GM18858 (cell line): ENCODE measurements at regions not wholly inside any gene's neighbourhood (a gene's known extent, or its start where the extent isn't known, plus 50 kb on each side); places are given as distances from the start of the nearest gene placed in this dataset.
"Not testable (repeated sequence)": the region's sequence is repeated elsewhere in the genome, so short reads cannot be mapped to it uniquely, and the experiment has no call there.

Source experiments
- ATAC-seq: cut with Tn5 transposase; IDR thresholded peaks from one replicate; pipeline ENCODE4 v1.9.1; 2021; ENCODE audit not compliant: unreplicated experiment

DNA sequence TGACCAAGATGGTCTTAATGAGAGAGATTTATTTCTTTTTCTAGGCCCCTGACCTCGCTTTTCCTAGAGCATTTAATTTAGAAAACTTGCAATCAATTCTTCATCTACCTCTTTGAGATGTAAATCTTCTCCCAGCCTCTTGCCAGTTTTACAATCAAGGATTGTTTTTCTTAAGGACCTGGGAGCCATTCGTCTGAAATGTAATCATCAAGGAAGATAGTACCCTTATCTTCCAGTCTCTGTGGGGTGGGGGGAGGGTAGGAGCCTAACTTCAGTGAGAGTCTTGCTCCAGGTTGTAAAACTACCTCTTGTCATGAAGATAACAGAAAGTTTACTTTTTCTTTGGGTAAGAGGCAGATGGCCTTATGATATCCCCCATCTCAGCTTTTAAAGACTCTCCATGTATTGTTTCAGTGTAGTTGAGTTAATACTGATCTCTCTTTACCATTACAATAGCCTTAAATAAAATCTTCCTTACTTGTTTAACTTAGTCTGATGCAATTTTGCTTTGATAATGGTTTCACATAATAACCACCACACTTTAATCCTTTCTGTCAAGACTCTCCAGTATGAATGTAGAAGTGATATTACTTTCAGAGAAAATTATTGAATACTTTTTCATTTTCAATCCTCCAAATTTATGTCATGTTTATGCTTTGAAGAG is 110.2 kb upstream of the CPHXL start:
- no peak for ATAC-seq

DNA sequence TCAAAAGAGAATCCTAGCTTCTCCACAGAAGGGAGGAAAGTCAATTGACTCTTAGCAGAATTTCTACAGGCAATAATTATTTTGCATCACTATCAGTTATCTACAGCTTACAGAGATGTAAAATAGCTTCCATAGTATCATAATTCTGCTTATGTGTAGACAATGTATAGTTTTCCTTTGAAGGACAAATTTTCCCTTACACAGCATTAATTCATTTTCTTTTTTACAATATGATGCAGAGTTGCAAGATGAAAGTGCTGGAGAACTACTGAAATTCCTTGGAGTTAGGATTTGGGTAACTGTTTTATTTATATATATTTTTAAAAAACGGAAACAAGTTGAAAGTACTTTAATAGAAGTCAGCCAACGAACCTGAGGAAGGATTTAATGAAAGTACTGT is 111.0 kb upstream of the CPHXL start:
- ATAC-seq = no peak

DNA sequence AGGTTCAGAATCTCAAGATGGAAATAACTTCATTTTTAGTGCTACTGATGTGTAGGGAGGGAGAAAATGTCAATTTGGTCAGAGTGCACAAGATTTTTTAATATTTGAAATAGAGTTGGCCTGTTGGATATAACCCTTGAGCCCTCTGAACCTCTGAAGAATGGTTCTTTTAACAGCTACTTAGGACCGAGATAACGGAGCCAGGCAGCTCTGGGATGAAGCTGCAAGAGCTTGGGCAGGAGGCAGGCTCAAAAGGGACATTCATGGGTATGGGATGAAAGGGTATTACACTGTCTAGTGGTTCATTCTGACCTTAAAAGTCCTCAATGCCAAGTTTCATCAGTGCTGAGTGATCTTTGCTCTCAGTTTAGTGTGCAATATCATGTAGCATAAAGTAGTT is 111.4 kb upstream of the CPHXL start:
- no peak for ATAC-seq

DNA sequence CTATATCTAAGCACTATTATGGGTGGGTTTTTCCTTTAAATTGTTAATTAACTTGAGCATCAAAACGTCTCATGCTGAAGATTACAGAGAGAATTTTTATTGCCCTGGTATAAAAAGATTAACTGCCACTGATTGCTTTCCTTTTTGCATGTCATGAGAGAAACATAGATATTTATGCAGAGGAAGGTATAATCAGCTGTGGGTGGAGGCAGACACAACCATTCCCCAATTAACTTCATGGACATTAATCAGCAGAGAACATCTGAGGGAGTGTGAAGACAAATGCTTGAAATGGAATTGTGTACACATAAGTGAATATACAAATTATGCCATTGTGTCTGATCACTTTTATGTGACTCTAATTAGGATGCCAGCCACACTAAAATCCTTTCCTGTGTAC is 115.2 kb upstream of the CPHXL start:
- ATAC-seq = no peak

DNA sequence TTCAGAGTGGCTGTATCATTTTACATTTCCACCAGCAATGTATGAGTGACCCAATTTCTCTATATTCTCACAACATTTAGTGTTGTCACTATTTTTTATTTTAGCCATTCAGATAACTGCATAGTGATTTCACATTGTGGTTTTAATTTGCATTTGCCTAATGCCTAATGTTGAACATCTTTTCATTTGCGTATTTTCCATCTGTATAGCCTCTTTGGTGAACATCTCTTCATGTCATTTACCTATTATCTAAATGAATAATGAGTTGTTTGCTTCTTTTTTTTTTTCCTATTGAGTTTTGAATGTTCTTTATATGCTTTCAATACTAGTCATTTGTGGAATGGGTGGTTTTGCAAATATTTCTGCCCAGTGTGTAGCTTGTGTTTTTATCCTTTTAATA is 120.9 kb upstream of the CPHXL start:
- no peak for ATAC-seq

DNA sequence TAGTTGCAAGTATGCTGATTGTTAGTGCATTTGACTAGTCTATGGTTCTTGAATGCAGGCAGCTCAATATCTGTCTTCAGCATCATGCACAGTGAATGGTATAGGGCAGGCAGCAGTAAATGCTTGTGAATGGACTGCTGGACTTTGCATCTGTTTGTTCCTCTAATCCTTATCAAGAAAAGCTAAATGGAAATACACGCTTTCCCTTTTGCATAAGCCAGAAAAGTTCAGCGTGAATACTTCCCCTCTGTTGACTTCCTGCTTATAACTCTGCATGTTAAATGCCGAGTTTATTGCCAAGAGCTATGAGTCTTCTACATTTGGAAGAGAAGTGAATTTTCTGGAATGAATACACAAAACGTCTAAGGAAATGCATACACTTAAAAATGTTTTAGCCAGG is 127.9 kb upstream of the CPHXL start:
- no peak for ATAC-seq

DNA sequence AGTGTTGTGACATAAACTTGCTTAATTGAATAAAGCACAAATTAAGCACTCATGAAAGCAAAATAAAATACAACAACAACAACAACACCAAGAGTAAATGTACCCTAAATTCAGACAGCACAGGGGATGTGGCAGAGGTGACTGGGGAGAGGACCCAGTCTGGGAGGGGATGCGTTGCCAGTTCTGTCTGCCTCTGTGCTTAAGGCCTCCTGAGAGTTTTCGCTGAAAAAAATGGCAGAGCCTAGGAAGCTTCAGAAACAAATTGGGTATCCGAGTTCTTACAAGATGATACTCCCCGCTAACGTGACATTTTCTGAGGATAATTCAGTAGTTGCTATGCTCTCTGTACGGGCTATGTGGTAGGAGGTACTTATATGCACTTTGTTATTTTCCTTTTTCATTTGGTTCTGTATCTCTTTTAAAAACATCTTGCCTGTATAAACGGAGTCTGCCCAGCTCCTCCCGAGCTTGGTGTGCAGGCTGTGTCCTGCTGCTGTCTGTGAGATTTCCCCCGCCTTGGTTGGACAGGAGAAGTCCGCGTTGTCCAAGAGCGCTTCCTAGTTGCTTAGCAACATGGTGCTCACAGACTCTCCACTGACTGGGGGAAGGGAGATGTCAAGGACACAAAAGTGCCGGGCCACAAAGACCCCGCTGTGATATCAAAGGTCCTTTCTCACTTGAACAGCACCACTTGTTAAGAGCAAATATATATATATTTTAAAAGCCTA is 134.2 kb upstream of the CPHXL start:
- no peak for ATAC-seq

DNA sequence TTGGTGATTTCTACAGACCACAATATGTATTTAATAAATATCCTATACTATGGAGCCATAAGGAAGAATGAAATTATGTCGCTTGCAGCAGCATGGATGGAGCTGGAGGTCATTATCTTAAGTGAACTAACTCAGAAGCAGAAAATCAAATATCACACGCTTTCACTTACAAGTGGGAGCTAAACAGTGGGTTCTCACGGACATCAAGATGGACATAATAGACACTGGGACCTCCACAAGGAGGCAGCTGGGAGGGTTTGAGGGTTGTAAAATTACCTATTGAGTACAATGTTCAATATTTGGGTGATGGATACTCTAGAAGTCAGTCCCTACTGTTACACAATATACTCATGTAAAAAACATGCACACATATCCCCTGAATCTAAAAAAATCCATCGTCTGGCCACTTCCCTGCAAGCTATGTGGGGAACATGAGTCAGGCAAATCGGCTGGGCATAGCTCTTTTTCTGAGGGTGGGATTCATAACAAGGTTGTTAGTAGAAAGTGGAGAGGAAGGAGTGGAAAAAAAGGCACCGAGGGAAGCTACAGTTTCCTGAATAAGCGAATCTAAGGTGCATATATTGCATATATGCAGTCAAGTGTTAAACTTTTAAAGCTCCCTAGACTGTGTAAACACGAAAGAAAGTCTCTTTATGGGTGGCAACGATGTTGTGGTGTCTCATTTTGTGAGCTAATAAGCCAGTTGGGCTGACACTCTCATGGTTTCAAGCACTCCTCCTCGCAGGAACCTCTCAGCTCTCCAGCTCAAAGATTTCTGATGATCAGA is 135.2 kb upstream of the CPHXL start:
- no peak for ATAC-seq

DNA sequence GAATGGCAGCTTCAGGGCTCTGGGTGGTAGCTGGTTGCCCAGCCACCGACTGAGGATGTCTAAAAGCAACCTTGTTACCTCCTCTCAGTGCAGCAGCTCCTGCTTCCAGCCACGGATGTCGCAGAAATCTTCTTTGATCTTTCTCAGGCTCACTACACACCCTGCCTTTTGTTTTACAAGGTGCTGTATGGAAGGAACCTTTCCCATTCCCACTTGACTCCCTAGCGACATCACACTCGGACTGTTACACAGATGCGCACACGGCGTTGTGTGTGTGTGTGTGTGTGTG is 135.8 kb upstream of the CPHXL start:
- ATAC-seq = no peak

DNA sequence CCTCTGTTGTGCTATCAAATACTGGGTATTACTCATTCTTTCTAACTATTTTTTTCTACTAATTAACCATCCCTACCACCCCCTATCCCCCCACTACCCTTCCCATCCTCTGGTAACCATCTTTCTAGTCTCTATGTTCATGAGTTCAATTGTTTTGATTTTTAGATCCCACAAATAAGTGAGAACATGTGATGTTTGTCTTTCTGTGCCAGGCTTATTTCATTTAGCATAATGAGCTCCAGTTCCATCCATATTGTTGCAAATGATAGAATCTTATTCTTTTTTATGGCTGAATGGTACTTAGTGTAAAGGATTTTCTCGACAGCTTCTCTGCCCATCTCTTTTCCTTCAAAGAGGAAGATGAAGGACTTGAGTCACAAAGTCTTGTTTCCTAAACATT is 138.0 kb upstream of the CPHXL start:
- ATAC-seq = no peak

DNA sequence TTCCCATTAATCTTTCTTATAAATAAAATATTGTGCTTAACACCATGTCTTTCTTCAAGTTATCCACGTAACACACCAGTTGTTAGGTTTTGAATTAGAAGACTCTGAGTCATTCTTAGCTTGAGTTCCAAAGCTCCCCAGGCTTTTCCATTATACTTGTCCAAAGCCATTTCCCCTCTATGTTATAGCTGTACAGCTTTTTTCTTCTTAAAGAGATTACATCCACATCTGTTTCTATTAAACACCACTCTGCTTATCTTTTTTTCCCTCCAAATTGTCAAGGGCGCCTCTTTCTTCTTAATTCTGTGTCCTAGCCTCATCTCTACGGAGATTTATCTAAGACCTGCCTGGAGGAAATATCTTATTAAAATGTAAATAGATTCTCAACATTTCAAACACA is 139.4 kb upstream of the CPHXL start:
- ATAC-seq = no peak

DNA sequence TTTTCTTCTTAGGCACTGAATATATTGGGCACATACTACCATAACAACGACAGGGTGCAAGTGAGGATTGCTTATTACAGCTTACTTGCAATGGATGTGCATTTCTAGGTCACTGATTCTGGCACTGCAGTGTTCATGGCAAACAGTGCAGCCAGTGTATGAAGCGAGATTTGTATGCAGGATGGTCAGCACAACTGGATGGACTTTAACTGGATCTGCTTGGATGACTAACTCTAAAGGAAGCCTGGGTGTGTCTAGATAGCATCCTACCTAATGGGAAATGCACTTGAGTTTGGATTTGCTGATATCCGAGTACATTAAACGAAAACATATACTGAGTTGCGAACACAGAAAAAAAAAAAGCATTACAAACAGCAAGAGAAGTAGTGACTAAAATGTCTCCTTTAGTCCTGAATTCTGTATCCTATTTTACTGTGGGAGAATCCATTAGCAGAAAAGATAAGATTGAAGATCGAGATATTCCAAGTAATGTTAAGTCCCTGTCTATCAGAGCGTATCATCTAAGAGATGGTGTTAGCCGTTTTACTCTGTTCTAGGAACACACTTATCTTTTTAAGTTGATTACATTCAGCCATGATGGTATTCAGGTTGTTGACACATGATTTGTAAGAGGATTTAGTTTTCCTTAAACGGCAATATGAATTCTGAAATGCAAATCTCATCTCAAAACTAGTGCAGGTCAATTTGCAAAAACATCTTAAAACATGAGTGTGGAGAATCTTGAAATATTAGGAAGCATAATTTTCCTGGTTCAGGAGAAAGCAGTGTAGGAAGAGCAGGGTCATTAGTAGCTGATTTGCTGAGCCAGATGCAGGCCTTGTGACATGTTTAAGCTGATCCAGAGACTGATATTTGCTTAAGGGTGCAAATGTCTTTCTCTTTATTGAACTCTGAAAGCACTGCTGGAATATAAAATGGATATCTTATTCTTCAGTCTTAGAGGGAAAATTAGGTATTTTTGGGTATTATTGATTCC is 142.6 kb upstream of the CPHXL start:
- no peak for ATAC-seq

DNA sequence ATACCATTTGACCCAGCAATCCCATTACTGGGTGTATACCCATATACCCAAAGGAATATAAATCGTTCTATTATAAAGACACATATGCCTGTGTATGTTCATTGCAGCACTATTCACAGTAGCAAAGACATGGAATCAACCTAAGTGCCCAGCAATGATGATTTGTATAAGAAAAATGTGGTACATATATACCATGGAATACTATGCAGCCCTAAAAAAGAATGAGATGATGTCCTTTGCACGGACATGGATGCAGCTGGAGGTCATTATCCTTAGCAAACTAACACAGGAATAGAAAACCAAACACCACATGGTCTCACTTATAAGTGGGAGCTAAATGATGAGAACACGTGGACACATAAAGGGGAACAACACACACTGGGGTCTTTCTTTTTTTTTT is 155.0 kb upstream of the CPHXL start:
- ATAC-seq = not testable (repeated sequence)

DNA sequence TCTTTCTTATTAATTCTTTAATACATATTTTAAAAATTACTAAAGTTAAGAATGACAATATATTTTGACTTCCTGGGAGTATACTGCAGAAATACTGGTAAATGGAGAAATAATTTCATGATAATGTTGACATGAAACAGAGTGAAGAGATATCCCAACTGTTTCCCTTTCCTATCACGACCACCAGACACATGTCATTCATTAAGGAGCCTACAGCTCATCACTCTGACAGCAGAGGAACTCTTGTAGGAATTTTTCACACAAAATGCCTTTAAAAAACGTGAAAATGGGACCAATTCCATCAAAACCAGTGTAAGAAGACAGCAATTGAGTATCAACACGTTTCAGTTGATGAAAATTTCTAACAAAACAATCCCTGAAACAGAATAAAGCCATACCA is 172.9 kb upstream of the CPHXL start:
- ATAC-seq = no peak

DNA sequence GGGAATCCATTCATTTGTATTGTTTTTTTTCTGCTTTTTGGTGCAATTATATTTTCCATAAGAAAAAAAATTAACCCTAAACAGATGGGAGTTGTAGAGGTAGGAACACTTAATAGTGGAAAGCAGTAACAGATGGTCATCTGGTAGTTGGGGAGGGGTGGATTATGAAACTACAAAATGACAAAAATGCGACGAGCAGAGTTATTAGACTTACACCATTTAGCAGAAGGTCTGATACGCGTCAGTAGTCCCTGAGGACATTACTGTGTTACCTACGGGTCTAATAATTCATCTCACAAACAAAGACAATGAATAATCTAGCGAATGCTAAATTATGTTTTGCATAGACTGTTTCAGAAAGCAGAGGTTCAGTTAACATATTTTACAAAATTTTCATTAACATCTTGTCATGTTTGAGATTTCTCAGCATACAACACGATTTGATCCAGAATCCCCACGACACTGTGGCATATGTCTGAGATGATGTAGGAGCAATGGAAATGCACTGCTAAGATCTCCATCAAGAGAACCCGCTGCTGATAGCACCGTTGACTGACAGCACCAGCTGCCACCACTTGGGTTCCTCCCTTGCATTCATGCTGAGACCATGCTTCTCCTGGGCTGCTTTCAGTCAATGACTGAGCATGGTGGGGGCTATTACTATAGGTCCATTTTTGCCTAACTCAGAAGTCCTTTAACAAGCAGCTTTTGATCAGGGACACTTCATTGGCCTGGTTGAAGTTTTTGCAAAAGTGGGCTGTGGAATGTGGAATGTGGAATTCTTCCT is 182.2 kb upstream of the CPHXL start:
- ATAC-seq = no peak

DNA sequence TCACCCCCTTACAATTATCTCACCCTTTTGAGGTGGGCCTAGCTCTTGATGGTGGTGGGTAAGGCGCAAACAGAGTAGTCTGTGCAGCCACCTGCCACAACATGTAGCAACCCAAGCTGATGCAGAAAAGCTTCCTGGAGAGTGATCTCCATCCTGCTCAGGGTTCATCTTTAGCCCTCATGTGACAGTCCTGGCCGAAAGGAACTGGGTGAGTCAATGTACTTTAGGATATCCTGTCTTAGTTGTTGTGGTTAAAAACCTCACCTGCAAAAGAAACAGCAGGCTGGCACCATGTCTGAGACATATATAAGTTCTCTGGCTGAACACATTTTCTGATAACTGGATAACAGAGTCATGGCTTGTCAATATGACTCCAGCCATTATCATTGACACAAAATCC is 183.5 kb upstream of the CPHXL start:
- ATAC-seq = no peak

DNA sequence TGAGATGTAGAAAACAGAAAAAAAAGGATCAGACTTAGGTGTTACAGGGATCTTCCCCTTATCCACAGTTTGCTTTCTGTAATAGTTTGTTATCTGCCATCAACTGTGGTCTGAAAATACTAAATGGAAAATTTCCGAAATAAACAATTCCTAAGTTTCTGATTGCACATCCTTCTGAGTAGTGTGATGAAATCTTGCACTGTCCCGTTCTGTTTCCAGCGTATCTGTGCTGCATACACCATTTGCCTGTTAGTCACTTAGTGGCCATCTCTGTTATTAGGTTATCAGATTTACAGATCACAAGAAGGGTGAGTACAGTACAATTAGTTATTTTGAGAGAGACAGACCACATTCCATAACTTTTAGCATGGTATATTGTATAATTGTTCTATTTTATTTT is 185.6 kb upstream of the CPHXL start:
- ATAC-seq = no peak

DNA sequence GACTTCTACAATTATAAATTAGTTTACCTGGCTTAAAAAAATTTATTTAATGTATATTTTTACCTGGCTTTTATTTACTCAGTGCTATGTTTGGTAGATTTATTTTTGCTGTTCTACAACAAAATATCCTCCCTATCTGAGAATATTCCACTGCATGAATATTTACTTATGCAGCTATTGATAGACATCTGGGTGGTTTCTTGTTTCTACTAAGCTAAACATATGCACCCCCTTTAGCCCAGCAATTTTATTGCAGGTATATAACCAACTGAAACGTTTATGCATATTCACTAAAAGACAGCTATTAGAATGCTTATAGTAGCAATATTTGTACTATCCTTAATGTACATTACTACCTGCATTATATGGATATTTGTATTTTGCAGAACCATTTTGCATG is 187.7 kb upstream of the CPHXL start:
- no peak for ATAC-seq

DNA sequence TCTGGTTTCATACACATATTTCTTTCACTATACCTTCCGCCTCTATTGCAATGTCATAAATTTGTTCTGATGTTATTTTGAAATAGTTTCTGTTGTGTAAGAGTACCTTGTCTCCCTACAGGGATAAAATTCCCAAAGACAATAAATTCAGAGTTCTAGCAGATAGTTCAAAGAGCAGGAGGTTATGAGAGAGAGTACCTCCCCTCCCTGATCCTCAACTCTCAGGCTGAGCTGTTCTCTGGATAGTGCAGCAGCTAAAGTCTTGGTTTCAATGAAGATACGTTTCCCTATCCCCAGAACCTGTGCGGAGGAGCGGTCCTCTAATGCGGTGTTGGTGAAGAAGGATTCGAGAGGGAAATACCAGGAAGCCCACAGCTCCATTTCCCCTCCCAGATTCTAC is 190.2 kb upstream of the CPHXL start:
- ATAC-seq = no peak

DNA sequence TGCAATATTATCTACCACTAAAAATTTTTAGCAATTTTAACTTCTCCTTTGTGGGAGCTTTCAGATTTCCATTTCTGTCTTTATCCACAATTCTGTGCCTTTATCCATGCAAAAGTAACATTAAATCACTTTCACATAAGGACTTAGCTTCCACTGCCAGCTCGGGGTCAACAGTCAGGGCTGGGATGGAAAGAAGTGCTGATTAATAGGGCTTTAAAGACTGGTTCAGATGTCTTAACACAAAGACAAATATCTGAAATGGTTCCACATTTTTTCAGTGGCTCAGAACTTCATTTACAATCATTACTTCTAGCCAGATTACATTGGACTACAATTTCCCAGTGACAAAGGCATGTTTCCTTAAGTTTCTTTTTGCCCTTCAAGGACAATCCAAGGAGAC is 191.8 kb upstream of the CPHXL start:
- ATAC-seq = no peak
